Neural cell (in vitro differentiated cells): ENCODE measurements at regions not wholly inside any gene's neighbourhood (a gene's known extent, or its start where the extent isn't known, plus 50 kb on each side); places are given as distances from the start of the nearest gene placed in this dataset.

ENCODE experiments used
- EP300 ChIP-seq: fragments of 450-650 bp; conservative IDR thresholded peaks from 2 replicates; pipeline ENCODE4 v1.6.1; 2014; ENCODE audit warnings: antibody characterized with exemption, mild to moderate bottlenecking, moderate library complexity; ENCODE audit not compliant: poor library complexity, severe bottlenecking
- EZH2 ChIP-seq: fragments of 200-600, 300-800 bp; shearing (Covaris generic), sonication (generic); IDR thresholded peaks from 2 replicates; pipeline ENCODE4 v1.6.1; 2014; ENCODE audit warnings: antibody characterized with exemption, low read length, borderline replicate concordance, mild to moderate bottlenecking; ENCODE audit not compliant: insufficient read depth, poor library complexity, severe bottlenecking
- MXI1 ChIP-seq: fragments of 450-650 bp; conservative IDR thresholded peaks from 2 replicates; pipeline ENCODE4 v1.6.1; 2014; ENCODE audit warnings: antibody characterized with exemption, mild to moderate bottlenecking; ENCODE audit not compliant: poor library complexity, severe bottlenecking
- POLR2AphosphoS5 ChIP-seq: IDR thresholded peaks from 2 replicates; pipeline ENCODE4 v1.6.1; 2012
- RAD21 ChIP-seq: fragments of 450-650 bp; conservative IDR thresholded peaks from 2 replicates; pipeline ENCODE4 v1.6.1; 2014; ENCODE audit warnings: antibody characterized with exemption, mild to moderate bottlenecking, moderate library complexity
- SMC3 ChIP-seq: fragments of 450-650 bp; conservative IDR thresholded peaks from 2 replicates; pipeline ENCODE4 v1.6.1; 2014; ENCODE audit warnings: antibody characterized with exemption, mild to moderate bottlenecking, moderate library complexity; ENCODE audit not compliant: poor library complexity
- TAF1 ChIP-seq: IDR thresholded peaks from 2 replicates; pipeline ENCODE4 v1.6.1; 2012; ENCODE audit warnings: low read depth
- TF ChIP-seq, protein P1 (sequence below): fragments of 450-650 bp; IDR thresholded peaks from 2 replicates; pipeline ENCODE4 v1.5.1; 2014; ENCODE audit warnings: antibody characterized with exemption, mild to moderate bottlenecking, moderate library complexity; ENCODE audit not compliant: poor library complexity, severe bottlenecking
- TF ChIP-seq, protein P2 (sequence below): IDR thresholded peaks from 2 replicates; pipeline ENCODE4 v1.6.1; 2012; ENCODE audit warnings: borderline replicate concordance

GRCh38 chr11:15884141-15884540 lies 472.2 kb downstream of the SOX6 start:
- TF ChIP-seq, protein P1, sequence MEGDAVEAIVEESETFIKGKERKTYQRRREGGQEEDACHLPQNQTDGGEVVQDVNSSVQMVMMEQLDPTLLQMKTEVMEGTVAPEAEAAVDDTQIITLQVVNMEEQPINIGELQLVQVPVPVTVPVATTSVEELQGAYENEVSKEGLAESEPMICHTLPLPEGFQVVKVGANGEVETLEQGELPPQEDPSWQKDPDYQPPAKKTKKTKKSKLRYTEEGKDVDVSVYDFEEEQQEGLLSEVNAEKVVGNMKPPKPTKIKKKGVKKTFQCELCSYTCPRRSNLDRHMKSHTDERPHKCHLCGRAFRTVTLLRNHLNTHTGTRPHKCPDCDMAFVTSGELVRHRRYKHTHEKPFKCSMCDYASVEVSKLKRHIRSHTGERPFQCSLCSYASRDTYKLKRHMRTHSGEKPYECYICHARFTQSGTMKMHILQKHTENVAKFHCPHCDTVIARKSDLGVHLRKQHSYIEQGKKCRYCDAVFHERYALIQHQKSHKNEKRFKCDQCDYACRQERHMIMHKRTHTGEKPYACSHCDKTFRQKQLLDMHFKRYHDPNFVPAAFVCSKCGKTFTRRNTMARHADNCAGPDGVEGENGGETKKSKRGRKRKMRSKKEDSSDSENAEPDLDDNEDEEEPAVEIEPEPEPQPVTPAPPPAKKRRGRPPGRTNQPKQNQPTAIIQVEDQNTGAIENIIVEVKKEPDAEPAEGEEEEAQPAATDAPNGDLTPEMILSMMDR, result no peak
- TF ChIP-seq SMC3 (no peak), EZH2 (no peak), POLR2AphosphoS5 (no peak), TAF1 (no peak), RAD21 (no peak), EP300 (no peak), MXI1 (no peak)
- TF ChIP-seq, protein P2, sequence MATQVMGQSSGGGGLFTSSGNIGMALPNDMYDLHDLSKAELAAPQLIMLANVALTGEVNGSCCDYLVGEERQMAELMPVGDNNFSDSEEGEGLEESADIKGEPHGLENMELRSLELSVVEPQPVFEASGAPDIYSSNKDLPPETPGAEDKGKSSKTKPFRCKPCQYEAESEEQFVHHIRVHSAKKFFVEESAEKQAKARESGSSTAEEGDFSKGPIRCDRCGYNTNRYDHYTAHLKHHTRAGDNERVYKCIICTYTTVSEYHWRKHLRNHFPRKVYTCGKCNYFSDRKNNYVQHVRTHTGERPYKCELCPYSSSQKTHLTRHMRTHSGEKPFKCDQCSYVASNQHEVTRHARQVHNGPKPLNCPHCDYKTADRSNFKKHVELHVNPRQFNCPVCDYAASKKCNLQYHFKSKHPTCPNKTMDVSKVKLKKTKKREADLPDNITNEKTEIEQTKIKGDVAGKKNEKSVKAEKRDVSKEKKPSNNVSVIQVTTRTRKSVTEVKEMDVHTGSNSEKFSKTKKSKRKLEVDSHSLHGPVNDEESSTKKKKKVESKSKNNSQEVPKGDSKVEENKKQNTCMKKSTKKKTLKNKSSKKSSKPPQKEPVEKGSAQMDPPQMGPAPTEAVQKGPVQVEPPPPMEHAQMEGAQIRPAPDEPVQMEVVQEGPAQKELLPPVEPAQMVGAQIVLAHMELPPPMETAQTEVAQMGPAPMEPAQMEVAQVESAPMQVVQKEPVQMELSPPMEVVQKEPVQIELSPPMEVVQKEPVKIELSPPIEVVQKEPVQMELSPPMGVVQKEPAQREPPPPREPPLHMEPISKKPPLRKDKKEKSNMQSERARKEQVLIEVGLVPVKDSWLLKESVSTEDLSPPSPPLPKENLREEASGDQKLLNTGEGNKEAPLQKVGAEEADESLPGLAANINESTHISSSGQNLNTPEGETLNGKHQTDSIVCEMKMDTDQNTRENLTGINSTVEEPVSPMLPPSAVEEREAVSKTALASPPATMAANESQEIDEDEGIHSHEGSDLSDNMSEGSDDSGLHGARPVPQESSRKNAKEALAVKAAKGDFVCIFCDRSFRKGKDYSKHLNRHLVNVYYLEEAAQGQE, result no peak
